WERI-Rb-1 (cell line): ENCODE measurements at regions not wholly inside any gene's neighbourhood (a gene's known extent, or its start where the extent isn't known, plus 50 kb on each side); places are given as distances from the start of the nearest gene placed in this dataset.

Source experiments
- DNase-seq: peaks from one replicate; pipeline ENCODE4 v3.0.0-alpha.2; 2020
- H3K27ac ChIP-seq: fragments of 250-450 bp; sonication (Bioruptor Pico); 2 replicates; pipeline ENCODE4 v1.5.1; 2020; ENCODE audit warnings: mild to moderate bottlenecking, moderate library complexity
- H3K27me3 ChIP-seq: fragments of 250-450 bp; sonication (Bioruptor Pico); 2 replicates; pipeline ENCODE4 v1.5.1; 2021; ENCODE audit warnings: mild to moderate bottlenecking, low read depth, moderate library complexity; ENCODE audit not compliant: insufficient read depth, severe bottlenecking
- H3K36me3 ChIP-seq: fragments of 250-450 bp; sonication (Bioruptor Pico); 2 replicates; pipeline ENCODE4 v1.5.1; 2020; ENCODE audit warnings: mild to moderate bottlenecking, moderate library complexity
- H3K4me3 ChIP-seq: 2 replicates; pipeline ENCODE4 v1.5.1; 2011; ENCODE audit warnings: low read depth, mild to moderate bottlenecking, control low read depth, low read length
- H3K9me3 ChIP-seq: fragments of 250-450 bp; sonication (Bioruptor Pico); 2 replicates; pipeline ENCODE4 v1.5.1; 2021; ENCODE audit warnings: mild to moderate bottlenecking, moderate library complexity; ENCODE audit not compliant: severe bottlenecking
- CTCF ChIP-seq: IDR thresholded peaks from 2 replicates; pipeline ENCODE4 v1.5.1; 2011; ENCODE audit warnings: low read depth, mild to moderate bottlenecking, control low read depth, inconsistent platforms, low read length

GRCh38 chr3:101128001-101128400, 134.8 kb upstream of the ABI3BP start:
- Histone ChIP-seq H3K4me3 (no peak overlapping the region), H3K27ac (no peak overlapping the region)

GRCh38 chr3:101124125-101124524, 130.9 kb upstream of the ABI3BP start:
- TF ChIP-seq CTCF = no peak
- DNase-seq = no peak

More at GRCh38 chr3:101128001-101128400, 134.8 kb upstream of the ABI3BP start:
- no peak for DNase-seq
- Histone ChIP-seq H3K27me3 (no peaks in the 10 kb centered on the region), H3K36me3 (no peaks in the 10 kb centered on the region), H3K9me3 (no peaks in the 10 kb centered on the region)
- TF ChIP-seq CTCF = no peak

GRCh38 chr3:101123081-101123480, 129.9 kb upstream of the ABI3BP start:
- DNase-seq = no peak
- Histone ChIP-seq H3K4me3 (no peak overlapping the region), H3K36me3 (no peaks in the 10 kb centered on the region), H3K9me3 (no peaks in the 10 kb centered on the region), H3K27me3 (no peaks in the 10 kb centered on the region), H3K27ac (no peak overlapping the region)
- no peak for TF ChIP-seq CTCF

More at GRCh38 chr3:101124125-101124524, 130.9 kb upstream of the ABI3BP start:
- Histone ChIP-seq H3K4me3 (no peak overlapping the region), H3K27me3 (no peaks in the 10 kb centered on the region), H3K9me3 (no peaks in the 10 kb centered on the region), H3K27ac (no peak overlapping the region), H3K36me3 (no peaks in the 10 kb centered on the region)

- Histone ChIP-seq H3K27me3 (no peaks in the 10 kb centered on the region), H3K36me3 (no peaks in the 10 kb centered on the region), H3K27ac (no peak overlapping the region), H3K4me3 (no peak overlapping the region), H3K9me3 (no peaks in the 10 kb centered on the region)
- no peak for TF ChIP-seq CTCF
- DNase-seq = no peak
These were observed 129.5 kb upstream of the ABI3BP start for GRCh38 chr3:101122681-101123080.

GRCh38 chr3:101120039-101120438, 126.8 kb upstream of the ABI3BP start:
- H3K36me3 ChIP-seq = no peaks in the 10 kb centered on the region
- H3K4me3 ChIP-seq = no peak overlapping the region
- H3K27ac ChIP-seq = no peak overlapping the region
- H3K9me3 ChIP-seq = no peaks in the 10 kb centered on the region
- no peaks in the 10 kb centered on the region for H3K27me3 ChIP-seq
- no peak for DNase-seq
- TF ChIP-seq CTCF = no peak

GRCh38 chr3:101119535-101119934, 126.3 kb upstream of the ABI3BP start:
- no peak for DNase-seq
- Histone ChIP-seq H3K9me3 (no peaks in the 10 kb centered on the region), H3K27ac (no peak overlapping the region), H3K27me3 (no peaks in the 10 kb centered on the region), H3K4me3 (no peak overlapping the region), H3K36me3 (no peaks in the 10 kb centered on the region)
- TF ChIP-seq CTCF = no peak
